Forelimb muscle (tissue), 1 donor: ENCODE measurements at regions not wholly inside any gene's neighbourhood (a gene's known extent, or its start where the extent isn't known, plus 50 kb on each side); places are given as distances from the start of the nearest gene placed in this dataset.
"Not testable (repeated sequence)": the region's sequence is repeated elsewhere in the genome, so short reads cannot be mapped to it uniquely, and the experiment has no call there.

Source experiments
- DNase-seq: peaks from one replicate; pipeline ENCODE4 v3.0.0-alpha.2; 2013; ENCODE audit warnings: low read depth

GRCh38 chr3:144746631-144747030 is 775.0 kb downstream of the DIPK2A start:
- DNase-seq: no peak

GRCh38 chr3:144749536-144750253 is 778.1 kb downstream of the DIPK2A start:
- DNase-seq: not testable (repeated sequence)

- DNase-seq: no peak
These were observed 782.6 kb downstream of the DIPK2A start for GRCh38 chr3:144754076-144754783.

- DNase-seq: no peak
These were observed 785.2 kb downstream of the DIPK2A start for GRCh38 chr3:144756704-144757440.

GRCh38 chr3:144760831-144761230 is 789.2 kb downstream of the DIPK2A start:
- DNase-seq: no peak

GRCh38 chr3:144762091-144762490 is 790.5 kb downstream of the DIPK2A start:
- DNase-seq: no peak

GRCh38 chr3:144763878-144764454 is 792.3 kb downstream of the DIPK2A start:
- DNase-seq: no peak

- no peak for DNase-seq
These were observed 798.7 kb downstream of the DIPK2A start for GRCh38 chr3:144770281-144770680.

GRCh38 chr3:144770915-144771351 is 799.3 kb downstream of the DIPK2A start:
- DNase-seq: no peak

- DNase-seq: no peak
These were observed 799.8 kb downstream of the DIPK2A start for GRCh38 chr3:144771381-144771870.

GRCh38 chr3:144772372-144772771 is 800.7 kb downstream of the DIPK2A start:
- no peak for DNase-seq

GRCh38 chr3:144773350-144773749 is 801.7 kb downstream of the DIPK2A start:
- DNase-seq: no peak

- DNase-seq: no peak
These were observed 803.3 kb downstream of the DIPK2A start for GRCh38 chr3:144774897-144775296.

- no peak for DNase-seq
These were observed 803.9 kb downstream of the DIPK2A start for GRCh38 chr3:144775551-144775950.

GRCh38 chr3:144777906-144778305 is 806.3 kb downstream of the DIPK2A start:
- DNase-seq: no peak

- no peak for DNase-seq
These were observed 819.4 kb downstream of the DIPK2A start for GRCh38 chr3:144791034-144791433.

GRCh38 chr3:144801890-144802289 is 830.3 kb downstream of the DIPK2A start:
- DNase-seq: no peak

GRCh38 chr3:144809380-144809779 is 837.8 kb downstream of the DIPK2A start:
- DNase-seq: no peak

GRCh38 chr3:144810160-144810559 is 838.5 kb downstream of the DIPK2A start:
- no peak for DNase-seq

- no peak for DNase-seq
These were observed 844.0 kb downstream of the DIPK2A start for GRCh38 chr3:144815655-144816054.

- no peak for DNase-seq
These were observed 844.7 kb downstream of the DIPK2A start for GRCh38 chr3:144816323-144816722.

- DNase-seq: no peak
These were observed 847.4 kb downstream of the DIPK2A start for GRCh38 chr3:144818973-144819372.
